WI38 (cell line): ENCODE measurements at regions not wholly inside any gene's neighbourhood (a gene's known extent, or its start where the extent isn't known, plus 50 kb on each side); places are given as distances from the start of the nearest gene placed in this dataset.

Experiments
- H3K4me3 ChIP-seq: 2 replicates; pipeline ENCODE4 v1.5.1; 2011; ENCODE audit warnings: low read depth, mild to moderate bottlenecking, control low read depth, low read length
- CTCF ChIP-seq: IDR thresholded peaks from 2 replicates; pipeline ENCODE4 v1.5.1; 2012; ENCODE audit warnings: low read depth, mild to moderate bottlenecking, control low read depth, low read length

GRCh38 chr6:21450149-21450548, 143.4 kb upstream of the SOX4 start:
- no peak for TF ChIP-seq CTCF
- no peak overlapping the region for H3K4me3 ChIP-seq

- H3K4me3 ChIP-seq = no peak overlapping the region
- no peak for TF ChIP-seq CTCF
Observed at GRCh38 chr6:21450628-21451027, 142.9 kb upstream of the SOX4 start.

- no peak for TF ChIP-seq CTCF
- no peak overlapping the region for H3K4me3 ChIP-seq
Observed at GRCh38 chr6:21451546-21452013, 142.0 kb upstream of the SOX4 start.

GRCh38 chr6:21454262-21454661, 139.3 kb upstream of the SOX4 start:
- no peak for TF ChIP-seq CTCF
- H3K4me3 ChIP-seq = no peak overlapping the region

GRCh38 chr6:21455071-21455470, 138.5 kb upstream of the SOX4 start:
- no peak for TF ChIP-seq CTCF
- no peak overlapping the region for H3K4me3 ChIP-seq

- TF ChIP-seq CTCF = no peak
- no peak overlapping the region for H3K4me3 ChIP-seq
Observed at GRCh38 chr6:21457647-21458046, 135.9 kb upstream of the SOX4 start.

GRCh38 chr6:21459641-21460040, 133.9 kb upstream of the SOX4 start:
- H3K4me3 ChIP-seq = no peak overlapping the region
- TF ChIP-seq CTCF = no peak
